ENCODE measurements at regions not wholly inside any gene's neighbourhood (a gene's known extent, or its start where the extent isn't known, plus 50 kb on each side); places are given as distances from the start of the nearest gene placed in this dataset.

GRCh38 chr1:221849897-221850296 lies 108.0 kb upstream of the DUSP10 start:
- no peak for TF ChIP-seq TOX (CRISPR knock-in tag; IDR thresholded peaks at IDR 0.05; ENCODE audit: borderline replicate concordance)
- no peak for TF ChIP-seq ISL1 (CRISPR knock-in tag; IDR thresholded peaks at IDR 0.05)
- TF ChIP-seq CREB5 (CRISPR knock-in tag; IDR thresholded peaks at IDR 0.05; ENCODE audit: low read depth), result no peak
- no peak for TF ChIP-seq PPARA (CRISPR knock-in tag; IDR thresholded peaks at IDR 0.05; ENCODE audit: borderline replicate concordance)
- no peak for TF ChIP-seq BACH2 (CRISPR knock-in tag; IDR thresholded peaks at IDR 0.05; ENCODE audit: borderline replicate concordance)
- TF ChIP-seq CSRNP3 (CRISPR knock-in tag; IDR thresholded peaks at IDR 0.05), result no peak
- TF ChIP-seq SNAI2 (CRISPR knock-in tag; IDR thresholded peaks at IDR 0.05), result no peak
- no peak for TF ChIP-seq TSHZ2 (CRISPR knock-in tag; IDR thresholded peaks at IDR 0.05)
- no peak for TF ChIP-seq ZNF70 (CRISPR knock-in tag; IDR thresholded peaks at IDR 0.05)
- no peak for TF ChIP-seq ZNF8 (CRISPR knock-in tag; IDR thresholded peaks at IDR 0.05)
- TF ChIP-seq POU6F1 (CRISPR knock-in tag; IDR thresholded peaks at IDR 0.05; ENCODE audit: borderline replicate concordance, low read depth), result no peak
- no peak for TF ChIP-seq PATZ1 (CRISPR knock-in tag; IDR thresholded peaks at IDR 0.05; ENCODE audit: borderline replicate concordance)
- no peak for TF ChIP-seq GLIS3 (CRISPR knock-in tag; IDR thresholded peaks at IDR 0.05)
- TF ChIP-seq ZC3H10 (CRISPR knock-in tag; IDR thresholded peaks at IDR 0.05), result no peak
- no peak for TF ChIP-seq ZFP3 (CRISPR knock-in tag; IDR thresholded peaks at IDR 0.05)
- no peak for TF ChIP-seq ESRRG (CRISPR knock-in tag; IDR thresholded peaks at IDR 0.05)
- no peak for TF ChIP-seq TCF4 (CRISPR knock-in tag; IDR thresholded peaks at IDR 0.05; ENCODE audit: borderline replicate concordance)
- no peak for TF ChIP-seq CSDC2 (CRISPR knock-in tag; IDR thresholded peaks at IDR 0.05)
- no peak for ATAC-seq

GRCh38 chr1:221849110-221849509 lies 107.2 kb upstream of the DUSP10 start:
- TF ChIP-seq PATZ1 (CRISPR knock-in tag; IDR thresholded peaks at IDR 0.05; ENCODE audit: borderline replicate concordance) (no peak), ZFP30 (CRISPR knock-in tag; IDR thresholded peaks at IDR 0.05) (no peak), ZFP3 (CRISPR knock-in tag; IDR thresholded peaks at IDR 0.05) (no peak), ESRRG (CRISPR knock-in tag; IDR thresholded peaks at IDR 0.05) (no peak), CREB5 (CRISPR knock-in tag; IDR thresholded peaks at IDR 0.05; ENCODE audit: low read depth) (no peak), ZC3H10 (CRISPR knock-in tag; IDR thresholded peaks at IDR 0.05) (no peak), OSR1 (CRISPR knock-in tag; IDR thresholded peaks at IDR 0.05) (no peak), CSDC2 (CRISPR knock-in tag; IDR thresholded peaks at IDR 0.05) (no peak), RARB (CRISPR knock-in tag; IDR thresholded peaks at IDR 0.05) (no peak), ZNF70 (CRISPR knock-in tag; IDR thresholded peaks at IDR 0.05) (no peak), TCF4 (CRISPR knock-in tag; IDR thresholded peaks at IDR 0.05; ENCODE audit: borderline replicate concordance) (no peak), TOX (CRISPR knock-in tag; IDR thresholded peaks at IDR 0.05; ENCODE audit: borderline replicate concordance) (no peak), PPARA (CRISPR knock-in tag; IDR thresholded peaks at IDR 0.05; ENCODE audit: borderline replicate concordance) (no peak), ZNF565 (CRISPR knock-in tag; conservative IDR thresholded peaks at IDR 0.05; ENCODE audit: low read depth) (no peak), BACH2 (CRISPR knock-in tag; IDR thresholded peaks at IDR 0.05; ENCODE audit: borderline replicate concordance) (no peak), ISL1 (CRISPR knock-in tag; IDR thresholded peaks at IDR 0.05) (no peak), CSRNP3 (CRISPR knock-in tag; IDR thresholded peaks at IDR 0.05) (no peak), ZNF8 (CRISPR knock-in tag; IDR thresholded peaks at IDR 0.05) (no peak)
- ATAC-seq, result no peak

All from SK-N-SH treated with all-trans-retinoic acid at 6 μM for 48 hours (cell line).